ENCODE measurements at regions not wholly inside any gene's neighbourhood (a gene's known extent, or its start where the extent isn't known, plus 50 kb on each side); places are given as distances from the start of the nearest gene placed in this dataset.

DNA sequence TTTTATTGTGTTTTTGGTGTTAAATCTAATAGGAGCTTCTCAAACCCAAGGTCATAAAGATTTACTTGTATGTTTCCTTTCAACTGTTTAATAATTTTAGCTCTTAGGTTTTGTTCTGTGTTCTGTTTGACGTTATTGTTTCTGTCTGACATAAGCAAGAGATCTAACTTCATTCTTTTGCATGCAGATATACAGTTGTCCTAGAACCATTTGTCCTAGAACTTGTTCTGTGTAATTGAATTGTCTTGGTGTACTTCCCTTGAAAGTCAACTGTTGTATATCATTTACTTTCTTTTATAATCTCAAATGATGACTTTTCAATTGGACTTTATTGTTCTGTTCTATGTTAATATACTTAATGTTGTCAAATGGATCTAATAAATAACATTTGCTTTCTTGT is 977.1 kb downstream of the FAT4 start:
- no peak for TF ChIP-seq EZH2 (IDR thresholded peaks at IDR 0.05; ENCODE audit: insufficient read depth, poor library complexity, severe bottlenecking)
- TF ChIP-seq EZH2phosphoT487 (IDR thresholded peaks at IDR 0.05; ENCODE audit: insufficient read depth, low read depth), result no peak

Measured in GM23248 (cell line).